ENCODE measurements at regions not wholly inside any gene's neighbourhood (a gene's known extent, or its start where the extent isn't known, plus 50 kb on each side); places are given as distances from the start of the nearest gene placed in this dataset.
A peak's percentile ranks its signal among the peaks of the same experiment; 100 is the strongest.

DNA sequence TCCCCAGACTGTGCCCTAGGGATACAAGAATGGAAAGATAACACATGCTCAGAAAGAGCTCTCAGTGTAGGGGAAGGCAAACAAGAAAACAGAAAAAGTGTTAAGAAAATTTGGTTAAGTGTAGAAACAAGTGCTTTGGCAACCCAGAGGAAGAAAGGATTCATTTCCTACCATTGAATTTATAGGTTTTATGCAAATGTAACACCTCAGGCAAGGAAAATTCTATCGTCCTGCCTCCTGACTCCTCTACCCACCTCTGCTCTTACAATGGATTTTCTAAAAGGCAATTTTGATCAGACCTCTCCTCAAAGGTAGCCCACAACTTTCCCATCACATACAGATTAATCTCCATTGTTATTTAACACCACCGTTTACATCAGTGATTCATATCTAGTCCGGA, 298.7 kb downstream of the RFC3 start:
- DNase-seq (ENCODE audit: low spot score) = no peak

- no peak for DNase-seq (ENCODE audit: low spot score)
Observed at GRCh38 chr13:34124666-34125306, 306.8 kb downstream of the RFC3 start.

- no peak for DNase-seq (ENCODE audit: low spot score)
Observed at GRCh38 chr13:34127523-34127922, 309.6 kb downstream of the RFC3 start.

GRCh38 chr13:34128661-34129060, 310.7 kb downstream of the RFC3 start:
- peak; percentile 39 for DNase-seq (ENCODE audit: low spot score)

- DNase-seq (ENCODE audit: low spot score) = no peak
Observed at GRCh38 chr13:34129436-34129835, 311.5 kb downstream of the RFC3 start.

DNA sequence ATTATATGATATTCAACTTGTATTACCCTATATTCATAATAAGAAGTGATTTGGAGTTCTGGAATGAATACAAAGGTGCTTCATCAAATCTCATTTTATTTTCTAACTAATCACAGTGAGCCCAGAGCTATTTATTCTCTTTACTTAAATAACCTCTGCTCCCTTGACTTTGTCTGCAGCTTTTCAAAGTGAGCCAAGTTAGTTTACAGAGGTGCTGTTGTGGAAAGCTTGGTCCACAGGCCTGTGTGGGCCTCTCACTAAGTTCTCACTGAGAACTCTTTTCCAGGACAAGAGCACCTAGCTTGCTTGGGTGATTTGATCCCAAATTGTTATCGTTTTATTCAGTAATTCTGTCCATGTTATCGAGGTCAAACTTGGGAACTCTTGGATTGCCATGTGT, 319.3 kb downstream of the RFC3 start:
- no peak for DNase-seq (ENCODE audit: low spot score)

DNA sequence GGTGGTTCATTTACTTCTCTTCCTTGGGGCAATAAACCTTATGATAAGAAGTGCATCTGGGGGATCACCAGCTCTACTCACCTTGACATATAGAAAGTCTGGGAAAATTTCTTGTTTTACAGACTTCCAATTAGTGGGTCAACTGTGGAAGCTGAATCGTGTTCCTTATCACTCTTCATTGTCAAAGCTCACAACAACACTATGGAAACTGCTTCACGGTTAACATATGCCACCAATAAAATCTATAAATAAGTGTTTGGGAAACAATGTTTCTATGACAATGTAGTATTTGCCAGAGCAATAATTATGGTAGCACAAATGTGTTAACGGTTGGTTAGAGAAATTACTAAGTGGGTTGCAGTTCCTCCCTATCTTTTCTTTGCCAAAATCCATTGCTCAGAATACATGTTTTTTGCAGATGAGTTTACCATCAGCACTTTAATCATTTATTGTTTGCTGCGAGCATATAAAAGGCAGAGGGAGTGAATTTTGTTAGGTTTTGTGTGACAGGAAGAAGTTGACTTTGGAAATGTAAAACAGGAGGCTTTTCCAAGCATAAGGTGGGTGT, 321.8 kb downstream of the RFC3 start:
- DNase-seq (ENCODE audit: low spot score) = no peak

- no peak for DNase-seq (ENCODE audit: low spot score)
Observed at GRCh38 chr13:34143637-34144036, 325.7 kb downstream of the RFC3 start.

DNA sequence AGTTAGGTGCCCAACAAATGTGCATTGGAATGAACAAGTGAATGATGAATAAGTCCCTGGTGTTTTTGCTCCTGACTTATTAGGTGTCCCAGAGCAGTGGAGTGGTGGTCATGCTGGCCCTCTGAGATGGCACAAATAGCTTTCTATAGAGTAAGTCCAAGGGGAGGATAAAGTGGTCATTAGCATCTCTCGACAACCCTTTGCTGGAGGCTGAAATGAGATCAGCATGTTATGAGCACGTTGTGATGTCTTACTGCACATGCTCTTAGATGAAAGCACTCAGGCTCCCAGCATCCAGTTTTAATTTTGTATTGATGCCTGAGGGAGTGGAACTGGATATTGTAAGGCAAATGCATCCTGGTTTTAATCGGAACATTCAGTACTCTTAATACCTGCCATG, 326.2 kb downstream of the RFC3 start:
- DNase-seq (ENCODE audit: low spot score) = no peak

- no peak for DNase-seq (ENCODE audit: low spot score)
Observed at GRCh38 chr13:34145061-34145460, 327.1 kb downstream of the RFC3 start.

DNA sequence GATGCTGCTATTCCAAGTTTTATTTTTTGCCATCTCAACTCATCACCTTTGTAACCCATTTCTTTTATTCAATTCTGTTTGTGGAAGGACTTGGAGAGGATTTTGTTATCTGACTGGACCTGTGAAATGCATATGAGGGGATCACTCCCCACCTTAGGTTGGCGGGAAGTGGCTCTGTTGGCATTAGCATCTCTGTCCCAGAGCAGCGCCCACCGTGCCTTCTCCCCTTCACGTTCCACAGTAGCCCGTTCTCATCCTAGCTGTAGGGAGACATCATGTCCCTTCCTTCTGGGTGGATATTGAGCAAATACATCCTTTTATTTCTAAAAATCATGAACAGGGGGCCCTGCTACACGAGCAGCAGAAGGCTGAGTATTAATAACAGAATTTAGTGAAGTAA, 330.4 kb downstream of the RFC3 start:
- DNase-seq (ENCODE audit: low spot score) = no peak

GRCh38 chr13:34151885-34152284, 333.9 kb downstream of the RFC3 start:
- DNase-seq (ENCODE audit: low spot score) = no peak

- no peak for DNase-seq (ENCODE audit: low spot score)
Observed at GRCh38 chr13:34152409-34152808, 334.5 kb downstream of the RFC3 start.

DNA sequence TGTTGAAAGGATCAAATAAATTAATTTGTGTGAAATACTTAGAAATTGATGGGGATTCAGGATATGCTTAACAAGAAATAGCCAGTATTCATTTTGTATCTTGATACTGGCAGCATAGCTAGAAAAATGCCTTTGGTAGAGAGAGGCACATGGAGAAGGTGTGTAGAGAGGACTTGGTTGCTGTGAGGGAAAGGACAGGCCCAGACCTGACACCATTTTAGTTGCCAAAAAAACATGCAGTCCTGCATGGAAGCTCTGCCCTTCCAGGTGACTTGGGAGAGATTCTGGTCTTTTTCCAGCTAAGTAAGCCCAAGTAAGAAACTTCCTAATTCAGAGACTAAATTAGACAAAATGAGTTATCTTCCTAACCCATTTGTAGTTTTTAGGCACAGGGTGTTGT, 335.0 kb downstream of the RFC3 start:
- no peak for DNase-seq (ENCODE audit: low spot score)

GRCh38 chr13:34153428-34154180, 335.7 kb downstream of the RFC3 start:
- DNase-seq (ENCODE audit: low spot score) = no peak

- DNase-seq (ENCODE audit: low spot score) = no peak
Observed at GRCh38 chr13:34155931-34156607, 338.1 kb downstream of the RFC3 start.

DNA sequence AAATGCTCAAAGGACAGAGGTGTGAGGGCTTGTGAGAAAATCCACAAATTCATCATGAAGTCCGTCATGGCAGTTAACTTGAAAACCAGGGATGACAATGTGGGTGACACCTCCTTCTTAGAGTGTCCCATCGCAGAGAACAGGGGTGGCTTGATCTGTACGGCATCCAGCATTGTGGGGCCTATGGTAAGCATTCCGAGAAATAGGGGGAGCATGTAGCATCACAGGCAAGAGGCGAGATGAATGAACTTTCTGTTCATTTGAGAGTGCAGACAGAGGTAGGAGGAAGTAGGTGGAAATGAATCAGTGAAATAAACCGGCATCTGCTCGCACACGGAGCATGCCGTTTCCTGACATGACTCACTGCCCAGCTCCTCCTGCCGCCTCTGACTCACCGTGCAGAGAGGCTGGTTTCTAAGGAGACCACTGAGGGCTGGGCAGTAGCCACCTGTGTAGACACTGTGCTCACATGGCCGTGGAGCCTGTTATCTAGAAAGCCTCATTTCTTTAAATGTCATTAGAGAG, 339.0 kb downstream of the RFC3 start:
- DNase-seq (ENCODE audit: low spot score) = peak; percentile 90

DNA sequence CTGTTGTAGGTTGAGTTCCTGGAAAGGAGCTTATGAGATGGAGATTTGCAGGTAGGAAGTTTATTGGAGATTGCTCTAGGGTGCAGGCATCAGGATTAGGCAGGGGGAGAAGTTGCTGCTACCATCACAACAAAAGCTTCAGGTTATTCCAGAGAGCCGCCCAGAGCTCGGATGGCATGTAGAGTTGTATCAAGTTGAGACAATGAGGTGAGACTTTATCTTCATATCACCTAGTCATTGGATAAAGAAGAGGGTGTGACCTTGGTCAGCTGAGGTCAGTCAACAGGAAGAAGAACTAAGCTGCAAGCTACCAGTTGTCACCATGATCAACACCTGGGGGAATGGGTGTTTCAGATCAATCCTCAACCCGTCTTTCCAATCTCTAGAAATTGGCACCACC, 342.0 kb downstream of the RFC3 start:
- no peak for DNase-seq (ENCODE audit: low spot score)

DNA sequence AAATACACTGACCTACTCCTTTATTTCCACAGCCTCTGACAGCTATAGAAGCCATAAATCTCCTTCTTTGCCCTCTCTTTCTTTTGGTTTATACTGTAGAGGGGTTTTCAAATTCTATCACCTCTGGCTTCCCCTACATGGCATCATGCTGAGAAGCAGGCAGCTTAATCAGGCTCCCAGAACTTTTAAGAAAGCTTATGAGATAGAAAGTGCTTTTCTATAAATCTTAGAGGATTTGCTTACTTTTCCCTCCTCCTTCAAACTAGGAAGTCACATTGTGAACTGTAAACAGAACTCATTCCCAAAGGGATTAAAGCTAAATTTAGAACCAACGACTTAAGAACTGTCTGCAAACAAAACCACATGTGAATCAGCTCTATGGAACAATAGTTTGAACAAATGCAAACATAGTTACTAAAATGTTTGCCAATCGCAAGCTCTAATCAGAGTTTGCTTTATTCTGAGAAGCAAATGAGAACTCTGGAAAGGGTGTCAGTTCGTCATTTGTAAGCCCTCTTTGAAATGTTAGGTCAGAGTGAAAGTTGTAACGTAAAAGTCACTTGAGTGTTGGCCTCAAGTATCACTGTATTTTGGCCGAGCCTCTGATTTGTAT, 344.1 kb downstream of the RFC3 start:
- peak; percentile 54 for DNase-seq (ENCODE audit: low spot score)

DNA sequence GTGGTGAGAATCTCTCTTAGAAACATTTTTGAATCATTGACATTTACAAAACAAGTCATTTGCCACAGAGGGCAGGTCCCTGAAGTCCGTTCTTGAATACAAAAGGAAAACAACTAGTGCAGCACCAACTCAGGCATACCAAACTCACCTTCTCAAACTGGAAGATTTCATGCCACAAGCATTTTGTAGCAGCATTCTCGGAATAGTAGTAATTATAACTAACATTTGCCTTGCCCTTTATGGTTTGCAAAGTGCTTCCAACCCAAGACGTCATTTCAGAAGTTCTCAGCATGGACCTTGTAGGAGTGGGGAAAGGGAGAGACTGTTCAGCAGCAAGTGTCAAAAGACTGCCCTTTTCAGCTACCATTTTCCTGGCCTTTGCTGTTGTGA, 344.6 kb downstream of the RFC3 start:
- peak; percentile 52 for DNase-seq (ENCODE audit: low spot score)

DNA sequence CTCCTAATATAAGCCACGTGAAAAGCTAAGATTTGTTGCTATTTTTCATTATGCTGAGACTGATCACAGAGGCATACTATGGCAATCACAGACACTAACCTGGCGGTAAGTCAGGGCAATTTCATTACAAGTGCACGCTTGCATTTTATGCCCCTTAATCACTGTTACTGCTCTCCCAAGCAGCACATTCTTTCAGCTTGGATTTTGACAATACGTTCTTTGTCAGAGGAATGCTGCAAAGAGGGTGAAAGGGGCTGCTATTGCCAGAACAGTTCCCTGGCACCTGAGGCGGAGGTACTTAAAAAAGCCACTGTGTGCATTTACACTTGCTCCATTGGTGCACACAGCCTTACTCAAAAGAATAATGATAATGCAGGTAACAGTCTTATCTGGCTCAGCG, 346.6 kb downstream of the RFC3 start:
- no peak for DNase-seq (ENCODE audit: low spot score)

GRCh38 chr13:34165158-34165557, 347.2 kb downstream of the RFC3 start:
- no peak for DNase-seq (ENCODE audit: low spot score)

Data from AG20443 (cell line).